ENCODE measurements at regions not wholly inside any gene's neighbourhood (a gene's known extent, or its start where the extent isn't known, plus 50 kb on each side); places are given as distances from the start of the nearest gene placed in this dataset.

DNA sequence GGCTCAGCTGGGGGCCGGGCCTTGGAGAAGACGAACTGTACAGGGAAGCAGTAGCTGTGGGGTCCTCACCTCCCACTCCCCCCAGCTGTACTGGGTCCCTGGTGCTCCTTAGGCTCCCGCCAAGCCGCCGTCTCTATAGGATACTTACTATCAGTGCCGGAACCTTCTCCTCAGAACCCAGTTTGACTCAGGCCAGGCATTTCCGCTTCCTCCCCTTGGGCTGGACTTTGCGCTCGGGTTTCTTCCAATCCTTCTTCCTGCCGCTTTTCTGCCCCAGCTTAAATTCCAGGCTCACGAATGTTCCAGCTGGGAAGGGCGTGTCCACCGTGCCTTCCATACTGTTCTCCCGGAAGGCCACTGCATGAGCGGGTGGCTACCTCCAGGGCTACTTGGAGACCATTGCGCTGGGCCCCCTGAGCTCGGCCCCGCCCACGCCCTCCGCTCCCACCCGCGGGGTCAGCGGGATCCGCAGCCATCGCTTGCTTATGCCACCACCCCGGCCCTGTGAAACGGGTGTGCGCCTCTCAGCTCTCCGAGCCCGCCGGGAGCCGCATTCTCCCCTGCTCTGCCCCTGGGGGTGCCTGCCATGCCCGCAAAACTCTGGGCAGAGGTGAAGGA lies 1795.9 kb downstream of the TP53TG3F start:
- TF ChIP-seq EZH2 (IDR thresholded peaks at IDR 0.05; ENCODE audit: insufficient read depth, low read length): no peak
- TF ChIP-seq, protein P1, sequence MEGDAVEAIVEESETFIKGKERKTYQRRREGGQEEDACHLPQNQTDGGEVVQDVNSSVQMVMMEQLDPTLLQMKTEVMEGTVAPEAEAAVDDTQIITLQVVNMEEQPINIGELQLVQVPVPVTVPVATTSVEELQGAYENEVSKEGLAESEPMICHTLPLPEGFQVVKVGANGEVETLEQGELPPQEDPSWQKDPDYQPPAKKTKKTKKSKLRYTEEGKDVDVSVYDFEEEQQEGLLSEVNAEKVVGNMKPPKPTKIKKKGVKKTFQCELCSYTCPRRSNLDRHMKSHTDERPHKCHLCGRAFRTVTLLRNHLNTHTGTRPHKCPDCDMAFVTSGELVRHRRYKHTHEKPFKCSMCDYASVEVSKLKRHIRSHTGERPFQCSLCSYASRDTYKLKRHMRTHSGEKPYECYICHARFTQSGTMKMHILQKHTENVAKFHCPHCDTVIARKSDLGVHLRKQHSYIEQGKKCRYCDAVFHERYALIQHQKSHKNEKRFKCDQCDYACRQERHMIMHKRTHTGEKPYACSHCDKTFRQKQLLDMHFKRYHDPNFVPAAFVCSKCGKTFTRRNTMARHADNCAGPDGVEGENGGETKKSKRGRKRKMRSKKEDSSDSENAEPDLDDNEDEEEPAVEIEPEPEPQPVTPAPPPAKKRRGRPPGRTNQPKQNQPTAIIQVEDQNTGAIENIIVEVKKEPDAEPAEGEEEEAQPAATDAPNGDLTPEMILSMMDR (IDR thresholded peaks at IDR 0.05; ENCODE audit: insufficient read depth, low read depth, low read length): no peak
- Mint-ChIP-seq H3K27ac (ENCODE audit: unreplicated experiment) (no peak overlapping the region), H3K9me3 (ENCODE audit: unreplicated experiment) (no peaks in the 10 kb centered on the region), H3K36me3 (ENCODE audit: low read depth, unreplicated experiment) (no peaks in the 10 kb centered on the region), H3K4me1 (ENCODE audit: low read depth, unreplicated experiment) (no peaks in the 10 kb centered on the region), H3K4me3 (ENCODE audit: unreplicated experiment) (no peak overlapping the region), H3K27me3 (ENCODE audit: low read depth, unreplicated experiment) (no peaks in the 10 kb centered on the region)
- Histone ChIP-seq H3K4me1 (ENCODE audit: insufficient read depth, low read length) (no peaks in the 10 kb centered on the region), H3K36me3 (ENCODE audit: insufficient read depth, low read length) (no peaks in the 10 kb centered on the region), H3K9me3 (ENCODE audit: insufficient read depth, low read depth, low read length) (peaks cover 15% of the 10 kb centered on the region), H3K27ac (ENCODE audit: low read depth, low read length) (no peak overlapping the region), H3K9ac (ENCODE audit: low read length) (no peak overlapping the region), H3K4me3 (ENCODE audit: insufficient read depth, low read depth, low read length) (no peak overlapping the region), H4K20me1 (ENCODE audit: insufficient read depth, low read length) (no peaks in the 10 kb centered on the region), H3K27me3 (ENCODE audit: insufficient read depth, low read length) (no peaks in the 10 kb centered on the region), H3K4me2 (ENCODE audit: low read length) (no peak overlapping the region), H2AFZ (ENCODE audit: low read depth, low read length) (no peak overlapping the region), H3K79me2 (ENCODE audit: insufficient read depth, low read length) (no peaks in the 10 kb centered on the region)
- no peak for DNase-seq (ENCODE audit: low read depth)
- FAIRE-seq: no peak

DNA sequence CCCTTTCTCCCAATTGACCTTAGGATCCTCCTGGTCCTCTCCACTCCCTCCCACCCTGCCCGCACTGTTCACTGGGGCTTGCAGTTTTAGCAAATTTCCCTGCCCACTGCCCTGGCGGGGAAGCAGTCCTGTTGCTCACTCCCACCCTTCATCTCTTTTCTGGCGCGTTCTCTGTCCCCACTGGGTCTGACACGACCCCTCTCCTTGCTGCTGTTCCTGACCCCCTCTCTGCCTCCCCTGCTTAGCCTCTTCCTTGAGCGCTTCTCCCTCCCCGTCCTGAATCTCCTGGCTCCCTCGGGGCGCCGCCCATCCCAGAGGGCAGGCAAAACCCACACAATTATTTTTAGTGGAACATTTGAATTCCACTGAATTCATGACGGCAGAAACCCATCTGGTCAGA lies 1796.4 kb downstream of the TP53TG3F start:
- Histone ChIP-seq H3K27ac (ENCODE audit: low read depth, low read length) (no peak overlapping the region), H3K79me2 (ENCODE audit: insufficient read depth, low read length) (no peaks in the 10 kb centered on the region), H3K4me1 (ENCODE audit: insufficient read depth, low read length) (no peaks in the 10 kb centered on the region), H3K27me3 (ENCODE audit: insufficient read depth, low read length) (no peaks in the 10 kb centered on the region), H2AFZ (ENCODE audit: low read depth, low read length) (no peak overlapping the region), H3K9me3 (ENCODE audit: insufficient read depth, low read depth, low read length) (peaks cover 15% of the 10 kb centered on the region), H3K4me2 (ENCODE audit: low read length) (no peak overlapping the region), H3K9ac (ENCODE audit: low read length) (no peak overlapping the region), H3K36me3 (ENCODE audit: insufficient read depth, low read length) (no peaks in the 10 kb centered on the region), H4K20me1 (ENCODE audit: insufficient read depth, low read length) (no peaks in the 10 kb centered on the region), H3K4me3 (ENCODE audit: insufficient read depth, low read depth, low read length) (no peak overlapping the region)
- Mint-ChIP-seq H3K27ac (ENCODE audit: unreplicated experiment) (no peak overlapping the region), H3K9me3 (ENCODE audit: unreplicated experiment) (no peaks in the 10 kb centered on the region), H3K4me1 (ENCODE audit: low read depth, unreplicated experiment) (no peaks in the 10 kb centered on the region), H3K36me3 (ENCODE audit: low read depth, unreplicated experiment) (no peaks in the 10 kb centered on the region), H3K27me3 (ENCODE audit: low read depth, unreplicated experiment) (no peaks in the 10 kb centered on the region), H3K4me3 (ENCODE audit: unreplicated experiment) (no peak overlapping the region)
- TF ChIP-seq, protein P1 (IDR thresholded peaks at IDR 0.05; ENCODE audit: insufficient read depth, low read depth, low read length): no peak
- no peak for FAIRE-seq
- no peak for DNase-seq (ENCODE audit: low read depth)

DNA sequence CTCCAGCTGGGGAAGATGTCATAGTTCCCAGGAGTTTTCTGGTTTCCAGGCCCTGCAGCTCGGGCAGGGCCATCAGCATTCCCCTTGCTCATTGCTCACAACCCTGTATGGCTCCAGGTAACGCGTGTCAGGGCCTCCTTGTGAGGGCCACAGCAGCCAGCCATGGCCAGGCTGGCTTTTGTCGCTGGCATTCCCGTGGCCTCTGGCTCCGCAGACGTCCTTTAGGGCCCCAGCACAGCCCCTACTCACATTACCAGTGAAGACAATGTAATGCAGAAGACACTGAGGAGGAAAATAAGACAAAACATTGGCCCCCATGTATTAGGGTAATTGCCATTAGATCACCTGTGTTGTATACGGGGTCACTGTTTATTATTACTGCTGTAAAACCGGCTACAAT lies 1799.0 kb downstream of the TP53TG3F start:
- DNase-seq (ENCODE audit: low read depth) (no peak), FAIRE-seq (no peak)
- H3K36me3 ChIP-seq (ENCODE audit: insufficient read depth, low read length): no peaks in the 10 kb centered on the region
- no peak overlapping the region for H3K9ac ChIP-seq (ENCODE audit: low read length)
- H4K20me1 ChIP-seq (ENCODE audit: insufficient read depth, low read length): no peaks in the 10 kb centered on the region
- peaks cover 9% of the 10 kb centered on the region for H3K9me3 ChIP-seq (ENCODE audit: insufficient read depth, low read depth, low read length)
- H3K4me1 ChIP-seq (ENCODE audit: insufficient read depth, low read length): no peaks in the 10 kb centered on the region
- no peaks in the 10 kb centered on the region for H3K27me3 ChIP-seq (ENCODE audit: insufficient read depth, low read length)
- Mint-ChIP-seq H3K4me1 (ENCODE audit: low read depth, unreplicated experiment) (no peaks in the 10 kb centered on the region), H3K9me3 (ENCODE audit: unreplicated experiment) (no peaks in the 10 kb centered on the region), H3K36me3 (ENCODE audit: low read depth, unreplicated experiment) (no peaks in the 10 kb centered on the region), H3K27ac (ENCODE audit: unreplicated experiment) (no peak overlapping the region), H3K4me3 (ENCODE audit: unreplicated experiment) (no peak overlapping the region), H3K27me3 (ENCODE audit: low read depth, unreplicated experiment) (no peaks in the 10 kb centered on the region)
- no peak overlapping the region for H3K4me3 ChIP-seq (ENCODE audit: insufficient read depth, low read depth, low read length)
- no peaks in the 10 kb centered on the region for H3K79me2 ChIP-seq (ENCODE audit: insufficient read depth, low read length)
- TF ChIP-seq, protein P1 (IDR thresholded peaks at IDR 0.05; ENCODE audit: insufficient read depth, low read depth, low read length): no peak
- TF ChIP-seq EZH2 (IDR thresholded peaks at IDR 0.05; ENCODE audit: insufficient read depth, low read length): no peak
- no peak overlapping the region for H3K4me2 ChIP-seq (ENCODE audit: low read length)
- no peak overlapping the region for H3K27ac ChIP-seq (ENCODE audit: low read depth, low read length)
- H2AFZ ChIP-seq (ENCODE audit: low read depth, low read length): no peak overlapping the region

All from astrocyte (in vitro differentiated cells and primary cell).